GM23338 (cell line): ENCODE measurements at regions not wholly inside any gene's neighbourhood (a gene's known extent, or its start where the extent isn't known, plus 50 kb on each side); places are given as distances from the start of the nearest gene placed in this dataset.

Experiments
- ATAC-seq: fragments of 200-7000 bp; cut with Tn5 transposase; 3 replicates; pipeline ENCODE4 v1.9.1; 2020
- DNase-seq: peaks from one replicate; pipeline ENCODE4 v3.0.0-alpha.2; 2015; ENCODE audit warnings: low spot score
- H2AFZ ChIP-seq: fragments of 200-600 bp; sonication (generic); 2 replicates; pipeline ENCODE4 v1.8.0; 2016; ENCODE audit warnings: antibody characterized with exemption, mild to moderate bottlenecking, moderate library complexity
- H3F3A ChIP-seq: fragments of 200-600 bp; sonication (generic); replicated peaks from 2 replicates; pipeline ENCODE4 v1.8.0; 2017; ENCODE audit warnings: antibody characterized with exemption, mixed run types, low read depth
- H3K27ac ChIP-seq: fragments of 200-600 bp; sonication (generic); 2 replicates; pipeline ENCODE4 v1.6.1; 2016; ENCODE audit warnings: low read depth
- H3K27me3 ChIP-seq: fragments of 200-600 bp; sonication (generic); 2 replicates; pipeline ENCODE4 v1.8.0; 2016; ENCODE audit warnings: mild to moderate bottlenecking, mixed run types, moderate library complexity; ENCODE audit not compliant: insufficient read depth
- H3K36me3 ChIP-seq: fragments of 200-600 bp; sonication (generic); 2 replicates; pipeline ENCODE4 v1.8.0; 2016; ENCODE audit warnings: mild to moderate bottlenecking; ENCODE audit not compliant: insufficient read depth
- H3K4me1 ChIP-seq: fragments of 200-600 bp; sonication (generic); 2 replicates; pipeline ENCODE4 v1.8.0; 2016; ENCODE audit warnings: mild to moderate bottlenecking, moderate library complexity; ENCODE audit not compliant: insufficient read depth
- H3K4me2 ChIP-seq: fragments of 200-600 bp; sonication (generic); 2 replicates; pipeline ENCODE4 v1.7.1; 2017; ENCODE audit warnings: mixed run types
- H3K4me3 ChIP-seq: fragments of 200-600 bp; sonication (generic); 2 replicates; pipeline ENCODE4 v1.6.1; 2016; ENCODE audit warnings: mixed run types
- H3K79me2 ChIP-seq: fragments of 200-600 bp; sonication (generic); replicated peaks from 2 replicates; pipeline ENCODE4 v1.8.0; 2017; ENCODE audit warnings: mild to moderate bottlenecking; ENCODE audit not compliant: insufficient read depth
- H3K9me2 ChIP-seq: fragments of 200-600 bp; sonication (generic); 2 replicates; pipeline ENCODE4 v1.8.0; 2017; ENCODE audit not compliant: insufficient read depth
- H4K20me1 ChIP-seq: fragments of 200-600 bp; sonication (generic); replicated peaks from 2 replicates; pipeline ENCODE4 v1.8.0; 2017; ENCODE audit warnings: mild to moderate bottlenecking; ENCODE audit not compliant: insufficient read depth
- H3K27ac Mint-ChIP-seq: 2 replicates; pipeline ENCODE4 v1.8.0; 2020; ENCODE audit warnings: inconsistent platforms, mild to moderate bottlenecking, moderate library complexity, mixed read lengths
- H3K27me3 Mint-ChIP-seq: 3 replicates; pipeline ENCODE4 v1.8.0; 2022; ENCODE audit warnings: low read depth, mild to moderate bottlenecking, moderate library complexity, mixed read lengths, inconsistent platforms; ENCODE audit not compliant: insufficient read depth, poor library complexity
- H3K36me3 Mint-ChIP-seq: 3 replicates; pipeline ENCODE4 v1.8.0; 2021; ENCODE audit warnings: low read depth, mild to moderate bottlenecking, inconsistent platforms, moderate library complexity, mixed read lengths
- H3K4me1 Mint-ChIP-seq: 3 replicates; pipeline ENCODE4 v1.8.0; 2020; ENCODE audit warnings: mild to moderate bottlenecking, inconsistent platforms, mixed read lengths
- H3K4me3 Mint-ChIP-seq: 3 replicates; pipeline ENCODE4 v1.8.0; 2021; ENCODE audit warnings: moderate library complexity, mild to moderate bottlenecking, inconsistent platforms, mixed read lengths
- H3K9me3 Mint-ChIP-seq: 3 replicates; pipeline ENCODE4 v1.8.0; 2020; ENCODE audit warnings: moderate library complexity, mild to moderate bottlenecking, inconsistent platforms, mixed read lengths
- CREB1 ChIP-seq: fragments of 250-450 bp; sonication (Bioruptor Pico); IDR thresholded peaks from 2 replicates; pipeline ENCODE4 v1.5.0; 2020; ENCODE audit warnings: low read depth, mild to moderate bottlenecking, moderate library complexity
- ETS1 ChIP-seq: IDR thresholded peaks from 2 replicates; pipeline ENCODE4 v1.6.1; 2016; ENCODE audit warnings: antibody characterized with exemption
- EZH2 ChIP-seq: fragments of 200-600 bp; sonication (generic); IDR thresholded peaks from one replicate; pipeline ENCODE4 v1.8.0; 2017; ENCODE audit warnings: antibody characterized with exemption, mild to moderate bottlenecking, low read depth; ENCODE audit not compliant: unreplicated experiment
- EZH2phosphoT487 ChIP-seq: fragments of 200-600 bp; sonication (generic); IDR thresholded peaks from one replicate; pipeline ENCODE4 v1.8.1; 2018; ENCODE audit warnings: antibody characterized with exemption; ENCODE audit not compliant: unreplicated experiment
- JUNB ChIP-seq: IDR thresholded peaks from one replicate; pipeline ENCODE4 v1.6.1; 2016; ENCODE audit warnings: antibody characterized with exemption; ENCODE audit not compliant: unreplicated experiment
- NANOG ChIP-seq: IDR thresholded peaks from 2 replicates; pipeline ENCODE4 v1.6.1; 2016; ENCODE audit warnings: antibody characterized with exemption, borderline replicate concordance
- POLR2AphosphoS5 ChIP-seq: IDR thresholded peaks from 2 replicates; pipeline ENCODE4 v1.6.1; 2016; ENCODE audit warnings: antibody characterized with exemption, low read depth
- REST ChIP-seq: IDR thresholded peaks from one replicate; pipeline ENCODE4 v1.6.1; 2018; ENCODE audit warnings: antibody characterized with exemption; ENCODE audit not compliant: unreplicated experiment
- STAT1 ChIP-seq: IDR thresholded peaks from one replicate; pipeline ENCODE4 v1.6.1; 2016; ENCODE audit warnings: antibody characterized with exemption; ENCODE audit not compliant: unreplicated experiment
- ZNF114 ChIP-seq: fragments of 250-450 bp; sonication (Bioruptor Pico); IDR thresholded peaks from 2 replicates; pipeline ENCODE4 v1.5.0; 2020; ENCODE audit warnings: mild to moderate bottlenecking, moderate library complexity
- ZNF331 ChIP-seq: fragments of 250-450 bp; sonication (Bioruptor Pico); IDR thresholded peaks from 2 replicates; pipeline ENCODE4 v1.5.0; 2020; ENCODE audit warnings: low read depth, mild to moderate bottlenecking, moderate library complexity
- TF ChIP-seq, protein P1 (sequence below), 2 experiments: fragments of 200-600 bp in 1 of 2; sonication (generic) in 1 of 2; conservative IDR thresholded peaks; 2 replicates each; pipeline versions ENCODE4 v1.5.1 to v1.6.1; 2016 to 2017; ENCODE audit warnings: antibody characterized with exemption in 2 of 2, low read depth in 2 of 2, mild to moderate bottlenecking in 2 of 2, moderate library complexity in 1 of 2

DNA sequence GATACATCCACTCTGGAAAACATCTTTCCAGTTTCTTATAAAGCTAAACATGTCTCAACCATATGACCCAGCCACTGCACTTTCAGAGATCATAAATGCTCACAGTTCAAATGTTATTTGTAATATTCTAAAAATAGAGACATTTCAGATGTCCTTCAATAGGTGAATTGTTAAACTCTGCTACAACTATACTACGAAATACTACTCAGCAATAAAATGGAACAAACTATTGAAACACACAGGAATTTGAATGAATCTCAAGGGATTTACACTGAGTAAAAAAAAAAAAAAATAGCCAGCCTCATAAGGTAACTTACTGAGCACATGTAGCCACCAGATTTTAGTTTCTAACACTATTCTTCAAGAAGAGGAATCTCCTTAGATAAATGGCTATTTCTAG, 253.9 kb downstream of the PCDH18 start:
- H3F3A ChIP-seq: no peaks in the 10 kb centered on the region
- no peaks in the 10 kb centered on the region for H3K36me3 ChIP-seq
- ATAC-seq: no peak
- no peaks in the 10 kb centered on the region for H3K9me2 ChIP-seq
- no peak overlapping the region for H2AFZ ChIP-seq
- no peaks in the 10 kb centered on the region for H3K4me1 Mint-ChIP-seq
- H3K9me3 Mint-ChIP-seq: no peaks in the 10 kb centered on the region
- no peaks in the 10 kb centered on the region for H4K20me1 ChIP-seq
- H3K27me3 ChIP-seq: no peaks in the 10 kb centered on the region
- no peaks in the 10 kb centered on the region for H3K4me1 ChIP-seq
- H3K79me2 ChIP-seq: no peaks in the 10 kb centered on the region
- no peaks in the 10 kb centered on the region for H3K36me3 Mint-ChIP-seq
- H3K4me3 ChIP-seq: no peak overlapping the region
- no peak overlapping the region for H3K4me2 ChIP-seq
- no peak overlapping the region for H3K4me3 Mint-ChIP-seq
- no peak overlapping the region for H3K27ac Mint-ChIP-seq
- DNase-seq: no peak
- no peak overlapping the region for H3K27ac ChIP-seq
- TF ChIP-seq EZH2 (no peak), NANOG (no peak), STAT1 (no peak), REST (no peak)
- TF ChIP-seq, protein P1, sequence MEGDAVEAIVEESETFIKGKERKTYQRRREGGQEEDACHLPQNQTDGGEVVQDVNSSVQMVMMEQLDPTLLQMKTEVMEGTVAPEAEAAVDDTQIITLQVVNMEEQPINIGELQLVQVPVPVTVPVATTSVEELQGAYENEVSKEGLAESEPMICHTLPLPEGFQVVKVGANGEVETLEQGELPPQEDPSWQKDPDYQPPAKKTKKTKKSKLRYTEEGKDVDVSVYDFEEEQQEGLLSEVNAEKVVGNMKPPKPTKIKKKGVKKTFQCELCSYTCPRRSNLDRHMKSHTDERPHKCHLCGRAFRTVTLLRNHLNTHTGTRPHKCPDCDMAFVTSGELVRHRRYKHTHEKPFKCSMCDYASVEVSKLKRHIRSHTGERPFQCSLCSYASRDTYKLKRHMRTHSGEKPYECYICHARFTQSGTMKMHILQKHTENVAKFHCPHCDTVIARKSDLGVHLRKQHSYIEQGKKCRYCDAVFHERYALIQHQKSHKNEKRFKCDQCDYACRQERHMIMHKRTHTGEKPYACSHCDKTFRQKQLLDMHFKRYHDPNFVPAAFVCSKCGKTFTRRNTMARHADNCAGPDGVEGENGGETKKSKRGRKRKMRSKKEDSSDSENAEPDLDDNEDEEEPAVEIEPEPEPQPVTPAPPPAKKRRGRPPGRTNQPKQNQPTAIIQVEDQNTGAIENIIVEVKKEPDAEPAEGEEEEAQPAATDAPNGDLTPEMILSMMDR (conservative IDR thresholded peaks at IDR 0.05; ENCODE audit: low read depth in 2 of 2): no peak
- H3K27me3 Mint-ChIP-seq: no peaks in the 10 kb centered on the region

DNA sequence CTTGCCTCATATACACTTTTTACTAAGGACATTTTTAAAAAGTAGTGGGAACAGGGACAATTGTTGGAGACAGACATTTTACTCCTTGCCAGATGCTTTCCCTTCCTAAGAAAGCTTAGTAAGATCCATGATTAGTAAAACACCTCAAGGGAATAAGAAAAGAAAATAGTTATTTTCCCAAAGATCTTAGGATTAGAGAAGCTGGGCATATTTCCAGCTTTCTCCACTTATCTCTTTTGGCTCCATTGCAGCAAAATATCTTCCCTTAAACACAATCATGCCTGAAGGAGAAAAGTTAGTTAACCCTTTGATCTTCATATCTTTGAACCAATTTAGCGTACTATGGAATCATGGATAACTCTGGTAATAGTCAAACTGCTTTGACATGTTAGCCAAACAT, 257.9 kb downstream of the PCDH18 start:
- Histone ChIP-seq H3K9me2 (no peaks in the 10 kb centered on the region), H3K4me1 (no peaks in the 10 kb centered on the region), H3K79me2 (no peaks in the 10 kb centered on the region), H3F3A (no peaks in the 10 kb centered on the region), H4K20me1 (no peaks in the 10 kb centered on the region), H3K27ac (no peak overlapping the region), H3K4me3 (no peak overlapping the region), H3K4me2 (no peak overlapping the region), H3K27me3 (no peaks in the 10 kb centered on the region), H3K36me3 (no peaks in the 10 kb centered on the region), H2AFZ (no peak overlapping the region)
- H3K9me3 Mint-ChIP-seq: no peaks in the 10 kb centered on the region
- no peaks in the 10 kb centered on the region for H3K36me3 Mint-ChIP-seq
- no peaks in the 10 kb centered on the region for H3K4me1 Mint-ChIP-seq
- no peak for ATAC-seq
- H3K27ac Mint-ChIP-seq: no peak overlapping the region
- no peak overlapping the region for H3K4me3 Mint-ChIP-seq
- DNase-seq: no peak
- H3K27me3 Mint-ChIP-seq: no peaks in the 10 kb centered on the region
- TF ChIP-seq JUNB (no peak), ETS1 (no peak), NANOG (no peak), EZH2phosphoT487 (no peak), ZNF114 (CRISPR knock-in tag) (no peak), CREB1 (CRISPR knock-in tag) (no peak), POLR2AphosphoS5 (no peak), ZNF331 (no peak), EZH2 (no peak)
- TF ChIP-seq, protein P1 (conservative IDR thresholded peaks at IDR 0.05; ENCODE audit: low read depth in 2 of 2): no peak
